ENCODE measurements at regions not wholly inside any gene's neighbourhood (a gene's known extent, or its start where the extent isn't known, plus 50 kb on each side); places are given as distances from the start of the nearest gene placed in this dataset.

DNA sequence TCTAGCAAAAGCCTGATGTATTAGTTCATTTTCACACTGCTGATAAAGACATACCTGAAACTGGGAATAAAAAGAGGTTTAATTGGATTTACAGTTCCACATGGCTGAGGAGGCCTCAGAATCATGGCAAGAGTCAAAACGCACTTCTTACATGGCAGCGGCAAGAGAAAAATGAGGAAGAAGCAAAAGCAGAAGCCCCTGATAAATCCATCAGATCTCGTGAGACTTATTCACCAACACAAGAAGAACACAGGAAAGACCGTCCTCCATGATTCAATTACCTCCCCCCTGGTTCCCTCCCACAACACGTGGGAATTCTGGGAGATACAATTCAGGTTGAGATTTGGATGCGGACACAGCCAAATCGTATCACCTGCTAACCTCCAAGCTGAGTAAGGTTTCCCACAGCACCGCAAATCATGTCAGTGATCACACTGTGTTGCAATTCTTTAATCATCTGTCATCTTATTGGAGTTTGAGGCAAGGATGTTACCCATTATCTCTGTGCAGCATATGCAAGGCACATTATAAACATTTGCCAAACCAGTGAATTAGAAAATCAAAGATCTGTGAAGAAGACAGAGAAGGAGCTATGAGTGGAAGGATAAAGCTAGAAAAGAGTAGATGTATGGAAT, 128.5 kb downstream of the ZNF281 start:
- Histone ChIP-seq H3K27me3 (ENCODE audit: control insufficient read depth in 4 of 4, insufficient read depth in 4 of 4, low read length in 3 of 4) (no peaks in the 10 kb centered on the region), H3K9ac (ENCODE audit: low read depth in 1 of 2, low read length in 2 of 2) (no peak overlapping the region), H3K27ac (ENCODE audit: low read depth in 1 of 2, low read length in 2 of 2) (no peak overlapping the region), H3K4me1 (ENCODE audit: control insufficient read depth in 4 of 4, insufficient read depth in 4 of 4, low read length in 3 of 4) (peaks cover 0 to 6% (median 2%) of the 10 kb centered on the region in 4 donors), H3K4me3 (ENCODE audit: low read depth in 1 of 3, low read length in 3 of 3) (no peak overlapping the region), H3K9me3 (ENCODE audit: control insufficient read depth in 4 of 4, low read length in 3 of 4) (no peaks in the 10 kb centered on the region), H3K36me3 (ENCODE audit: control insufficient read depth in 4 of 4, insufficient read depth in 3 of 4, low read depth in 1 of 4, low read length in 3 of 4) (no peaks in the 10 kb centered on the region)
- no peak for DNase-seq (ENCODE audit: low spot score)
- WGBS, result 92% methylated on average over 8 of the region's 8 CpGs
- TF ChIP-seq MAX (IDR thresholded peaks at IDR 0.05), result no peak
- no peak for TF ChIP-seq FOXA2 (IDR thresholded peaks at IDR 0.05)
- TF ChIP-seq SP1 (IDR thresholded peaks at IDR 0.05), result no peak
- no peak for TF ChIP-seq TAF1 (conservative IDR thresholded peaks at IDR 0.05)
- TF ChIP-seq FOXA1 (IDR thresholded peaks at IDR 0.05), result no peak
- TF ChIP-seq, protein P1, sequence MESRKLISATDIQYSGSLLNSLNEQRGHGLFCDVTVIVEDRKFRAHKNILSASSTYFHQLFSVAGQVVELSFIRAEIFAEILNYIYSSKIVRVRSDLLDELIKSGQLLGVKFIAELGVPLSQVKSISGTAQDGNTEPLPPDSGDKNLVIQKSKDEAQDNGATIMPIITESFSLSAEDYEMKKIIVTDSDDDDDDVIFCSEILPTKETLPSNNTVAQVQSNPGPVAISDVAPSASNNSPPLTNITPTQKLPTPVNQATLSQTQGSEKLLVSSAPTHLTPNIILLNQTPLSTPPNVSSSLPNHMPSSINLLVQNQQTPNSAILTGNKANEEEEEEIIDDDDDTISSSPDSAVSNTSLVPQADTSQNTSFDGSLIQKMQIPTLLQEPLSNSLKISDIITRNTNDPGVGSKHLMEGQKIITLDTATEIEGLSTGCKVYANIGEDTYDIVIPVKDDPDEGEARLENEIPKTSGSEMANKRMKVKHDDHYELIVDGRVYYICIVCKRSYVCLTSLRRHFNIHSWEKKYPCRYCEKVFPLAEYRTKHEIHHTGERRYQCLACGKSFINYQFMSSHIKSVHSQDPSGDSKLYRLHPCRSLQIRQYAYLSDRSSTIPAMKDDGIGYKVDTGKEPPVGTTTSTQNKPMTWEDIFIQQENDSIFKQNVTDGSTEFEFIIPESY (IDR thresholded peaks at IDR 0.05), result no peak
- no peak for TF ChIP-seq NR2F2 (IDR thresholded peaks at IDR 0.05)
- no peak for TF ChIP-seq HNF4G (IDR thresholded peaks at IDR 0.05)
- TF ChIP-seq CTCF (IDR thresholded peaks at IDR 0.05; ENCODE audit: low read depth, low read length, missing input control), result no peak
- no peak for TF ChIP-seq GABPA (IDR thresholded peaks at IDR 0.05 in 1 of 2, conservative IDR thresholded peaks at IDR 0.05 in 1 of 2)
- TF ChIP-seq JUND (IDR thresholded peaks at IDR 0.05), result no peak
- TF ChIP-seq REST (IDR thresholded peaks at IDR 0.05), result no peak
- TF ChIP-seq, protein P2, sequence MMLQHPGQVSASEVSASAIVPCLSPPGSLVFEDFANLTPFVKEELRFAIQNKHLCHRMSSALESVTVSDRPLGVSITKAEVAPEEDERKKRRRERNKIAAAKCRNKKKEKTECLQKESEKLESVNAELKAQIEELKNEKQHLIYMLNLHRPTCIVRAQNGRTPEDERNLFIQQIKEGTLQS (IDR thresholded peaks at IDR 0.05), result no peak
- TF ChIP-seq HNF4A (conservative IDR thresholded peaks at IDR 0.05), result no peak
- no peak for TF ChIP-seq EGR1 (IDR thresholded peaks at IDR 0.05; ENCODE audit: low read depth in 2 of 2)
- no peak for TF ChIP-seq RAD21 (IDR thresholded peaks at IDR 0.05)
- no peak for TF ChIP-seq RXRA (IDR thresholded peaks at IDR 0.05)
- TF ChIP-seq YY1 (IDR thresholded peaks at IDR 0.05), result no peak

All from liver (tissue), 8 donors.